GM18498 (cell line): ENCODE measurements at regions not wholly inside any gene's neighbourhood (a gene's known extent, or its start where the extent isn't known, plus 50 kb on each side); places are given as distances from the start of the nearest gene placed in this dataset.
"Not testable (repeated sequence)": the region's sequence is repeated elsewhere in the genome, so short reads cannot be mapped to it uniquely, and the experiment has no call there.

ENCODE experiments used
- ATAC-seq: cut with Tn5 transposase; IDR thresholded peaks from one replicate; pipeline ENCODE4 v1.9.1; 2021; ENCODE audit warnings: mild to moderate bottlenecking, moderate library complexity; ENCODE audit not compliant: unreplicated experiment

- no peak for ATAC-seq
These were observed 106.7 kb upstream of the AHI1 start for GRCh38 chr6:135604035-135604860.

DNA sequence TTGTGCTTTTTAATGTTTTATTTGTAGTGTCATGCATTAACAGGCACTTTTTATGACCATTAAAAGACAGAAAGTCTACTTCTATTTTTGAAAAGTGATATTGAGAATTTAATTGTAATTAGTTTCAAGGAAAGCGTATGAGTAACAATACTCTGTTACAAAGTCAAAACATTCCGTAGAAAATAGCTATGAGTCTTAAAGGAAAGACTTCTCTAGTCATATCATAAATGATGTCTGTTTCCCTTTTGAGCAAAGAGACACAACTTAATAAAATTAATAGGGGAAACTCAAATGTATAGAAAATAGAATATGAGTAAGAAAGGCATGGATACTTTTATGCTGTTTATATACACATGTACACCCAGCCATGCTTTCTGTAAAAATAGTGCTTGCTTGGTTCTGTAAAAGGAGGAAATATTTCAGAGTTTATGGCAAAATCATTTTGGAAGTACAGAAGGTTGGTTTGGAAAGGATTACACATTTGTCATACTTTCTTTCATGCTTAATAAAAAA, 107.8 kb upstream of the AHI1 start:
- no peak for ATAC-seq

- no peak for ATAC-seq
These were observed 108.9 kb upstream of the AHI1 start for GRCh38 chr6:135606392-135606791.

GRCh38 chr6:135608031-135608430, 110.5 kb upstream of the AHI1 start:
- no peak for ATAC-seq

DNA sequence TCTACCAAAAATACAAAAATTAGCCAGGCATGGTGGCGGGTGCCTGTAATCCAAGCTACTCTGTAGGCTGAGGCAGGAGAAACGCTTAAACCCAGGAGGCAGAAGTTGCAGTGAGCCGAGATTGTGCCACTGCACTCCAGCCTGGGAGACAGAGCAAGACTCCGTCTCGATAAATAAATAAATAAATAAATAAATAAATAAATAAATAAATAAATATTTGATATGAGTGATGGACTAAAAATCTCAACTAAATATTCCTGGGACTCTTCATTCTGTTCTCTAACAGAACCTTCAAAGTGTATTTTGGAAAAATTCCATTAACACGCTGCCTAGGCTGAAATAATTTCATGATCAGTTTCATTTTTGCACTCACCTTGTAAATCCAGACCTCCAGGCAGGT, 112.7 kb upstream of the AHI1 start:
- ATAC-seq: not testable (repeated sequence)

- ATAC-seq: no peak
These were observed 119.1 kb upstream of the AHI1 start for GRCh38 chr6:135616655-135617054.

DNA sequence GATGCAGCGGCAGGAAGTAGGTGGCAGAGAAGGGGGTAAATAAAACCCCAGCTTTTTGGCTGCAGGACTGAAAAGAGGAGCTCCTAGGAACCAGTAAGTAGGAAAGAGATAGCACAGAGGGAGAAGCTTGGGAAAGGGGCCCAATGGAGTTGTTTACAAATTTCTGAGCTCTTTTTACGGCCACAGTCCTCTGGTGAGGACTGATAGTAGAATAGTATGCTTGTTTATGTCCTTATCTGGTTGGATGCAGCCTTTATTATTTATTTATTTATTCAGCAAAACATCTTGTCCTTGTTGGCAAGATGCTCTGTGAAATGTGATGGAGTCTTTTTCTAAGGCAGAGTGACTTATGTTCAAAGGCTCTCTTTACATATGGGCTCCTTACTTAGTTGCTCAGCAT, 119.7 kb upstream of the AHI1 start:
- ATAC-seq: no peak

GRCh38 chr6:135622081-135622480, 124.5 kb upstream of the AHI1 start:
- no peak for ATAC-seq

- no peak for ATAC-seq
These were observed 126.4 kb upstream of the AHI1 start for GRCh38 chr6:135623979-135624378.

- no peak for ATAC-seq
These were observed 127.1 kb upstream of the AHI1 start for GRCh38 chr6:135624402-135625295.

DNA sequence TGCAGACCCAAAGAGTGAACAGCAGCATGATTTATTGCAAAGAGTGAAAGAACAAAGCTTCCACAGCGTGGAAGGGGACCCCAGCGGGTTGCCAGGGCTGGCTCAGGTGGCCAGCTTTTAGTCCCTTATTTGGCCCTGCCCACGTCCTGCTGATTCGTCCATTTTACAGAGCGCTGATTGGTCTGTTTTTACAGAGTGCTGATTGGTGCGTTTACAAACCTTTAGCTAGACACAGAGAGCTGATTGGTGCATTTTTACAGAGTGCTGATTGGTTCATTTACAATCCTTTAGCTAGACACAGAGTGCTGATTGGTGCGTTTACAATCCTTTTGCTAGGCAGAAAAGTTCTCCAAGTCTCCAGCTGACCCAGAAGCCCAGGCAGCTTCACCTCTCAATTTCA, 128.5 kb upstream of the AHI1 start:
- ATAC-seq: not testable (repeated sequence)

- ATAC-seq: peak; percentile 82
These were observed 129.7 kb upstream of the AHI1 start for GRCh38 chr6:135627092-135627715.

- no peak for ATAC-seq
These were observed 133.3 kb upstream of the AHI1 start for GRCh38 chr6:135630789-135631376.

DNA sequence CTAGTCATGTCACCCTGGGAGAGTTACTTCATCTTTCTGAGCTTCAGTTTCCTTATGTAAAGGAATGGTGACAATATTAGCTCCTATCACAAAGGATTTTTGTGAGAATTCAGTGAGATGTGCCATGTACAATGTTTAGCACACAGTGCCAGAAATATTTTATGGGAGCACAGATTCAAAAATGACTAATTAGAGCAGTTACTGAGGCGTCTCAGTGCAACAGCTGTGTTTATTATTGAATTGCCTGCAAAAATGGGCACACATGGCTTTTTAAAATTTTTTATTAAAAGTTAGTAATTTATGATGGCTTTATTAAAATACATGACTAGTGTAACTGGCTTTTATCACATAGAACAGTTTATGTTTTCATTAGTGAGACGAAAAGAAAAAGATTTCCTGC, 134.3 kb upstream of the AHI1 start:
- no peak for ATAC-seq

- ATAC-seq: no peak
These were observed 136.0 kb upstream of the AHI1 start for GRCh38 chr6:135633573-135633972.

DNA sequence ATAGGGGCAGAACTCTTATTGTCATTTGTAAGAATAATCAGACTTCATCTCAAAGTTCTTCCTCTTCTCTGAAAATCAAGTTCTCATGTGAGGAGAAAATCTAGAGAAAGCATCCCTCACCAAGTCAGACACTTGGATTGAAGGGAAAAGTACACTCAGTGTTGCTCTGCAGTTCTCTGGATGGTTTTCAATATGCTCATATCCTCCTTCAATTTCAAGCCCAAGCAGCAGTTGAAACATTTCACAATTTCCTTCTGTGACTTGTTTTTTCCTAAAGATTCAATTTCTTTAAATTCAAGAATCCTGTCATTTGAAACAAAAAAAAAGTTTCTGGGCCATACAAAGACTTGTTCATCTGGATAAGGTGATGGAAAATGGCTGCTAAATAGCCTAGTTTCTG, 140.2 kb upstream of the AHI1 start:
- ATAC-seq: no peak

- ATAC-seq: no peak
These were observed 140.6 kb upstream of the AHI1 start for GRCh38 chr6:135638108-135638507.

DNA sequence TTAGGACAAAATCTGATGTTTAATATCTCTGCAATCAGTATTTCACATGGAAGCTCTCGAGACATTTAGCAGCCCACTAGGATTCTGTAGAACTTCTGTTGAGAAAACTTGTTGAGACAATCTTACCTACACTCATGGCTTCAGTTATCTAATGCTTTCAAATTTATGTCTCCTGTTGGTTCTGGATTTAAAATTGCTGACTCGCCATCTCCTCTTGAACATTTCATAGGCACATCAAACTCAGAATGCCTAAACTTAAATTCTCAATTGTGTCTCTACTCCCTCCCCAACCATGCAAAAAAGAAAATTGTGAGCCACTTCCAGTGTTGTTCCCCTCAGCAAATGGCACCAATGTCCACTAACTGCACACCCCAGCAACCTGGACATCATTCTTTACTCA, 142.5 kb upstream of the AHI1 start:
- ATAC-seq: no peak

DNA sequence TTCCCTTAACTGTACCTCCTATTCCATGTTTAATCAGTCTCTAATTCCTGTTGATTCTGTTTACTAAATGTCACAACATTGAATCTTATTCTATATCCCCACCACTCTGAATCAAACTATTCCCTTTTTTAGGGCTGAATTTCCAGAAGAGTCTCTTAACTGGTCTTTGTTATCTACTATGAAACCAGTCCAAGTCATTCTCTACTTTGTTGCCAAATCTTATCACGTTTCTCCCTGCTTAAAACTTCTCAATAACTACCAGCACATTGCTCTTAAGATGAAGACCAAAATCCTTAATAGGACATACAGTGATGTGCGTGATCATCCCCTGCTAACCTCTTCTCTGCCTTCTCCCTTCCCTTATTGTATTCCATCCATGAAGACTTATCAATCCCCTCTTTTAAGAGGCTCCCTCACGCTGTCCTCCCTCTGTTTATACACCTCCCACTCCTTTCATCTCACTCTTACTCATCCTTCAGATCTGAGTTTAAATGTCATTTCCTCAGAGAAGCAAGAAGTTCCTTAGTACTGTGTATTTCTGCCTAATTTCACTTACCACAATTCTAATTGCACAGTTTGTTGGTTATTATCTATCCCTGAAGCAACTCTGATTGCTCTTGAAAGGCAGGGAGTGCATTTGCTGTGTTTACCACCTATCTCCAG, 143.0 kb upstream of the AHI1 start:
- ATAC-seq: no peak

DNA sequence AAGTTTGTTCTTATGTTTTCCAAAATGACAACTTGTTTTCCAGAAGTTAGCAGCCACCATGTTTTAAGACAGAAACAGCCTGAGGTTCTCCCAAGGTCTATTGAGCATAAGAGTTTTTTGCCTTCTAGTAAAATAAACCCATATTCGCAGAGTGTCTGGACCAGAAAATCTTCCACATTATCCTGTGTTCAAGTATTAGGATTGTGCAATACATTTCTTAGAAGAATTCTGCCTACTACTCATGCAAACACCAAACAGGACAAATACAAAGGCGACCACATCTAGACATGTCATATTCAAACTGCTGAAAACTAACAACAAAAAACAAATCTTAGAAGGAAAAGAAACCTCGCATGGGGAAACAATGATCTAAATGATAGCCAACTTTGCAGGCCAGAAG, 145.4 kb upstream of the AHI1 start:
- no peak for ATAC-seq
